ENCODE measurements at regions not wholly inside any gene's neighbourhood (a gene's known extent, or its start where the extent isn't known, plus 50 kb on each side); places are given as distances from the start of the nearest gene placed in this dataset.

- 90% methylated on average over 2 of the region's 2 CpGs for WGBS (ENCODE audit: low lambda C conversion rate, missing lambda C conversion rate)
- TF ChIP-seq CTCF (IDR thresholded peaks at IDR 0.05; ENCODE audit: poor library complexity), result no peak
- no peak for TF ChIP-seq EZH2 (IDR thresholded peaks at IDR 0.05; ENCODE audit: borderline replicate concordance)
- TF ChIP-seq EZH2phosphoT487 (IDR thresholded peaks at IDR 0.05; ENCODE audit: low read depth, severe bottlenecking, unreplicated experiment), result no peak
Observed at GRCh38 chr12:29943683-29944082, 159.9 kb upstream of the TMTC1 start.

GRCh38 chr12:29940811-29941210 is 157.1 kb upstream of the TMTC1 start:
- H3K9me2 ChIP-seq (replicated peaks; ENCODE audit: insufficient read depth), result no peaks in the 10 kb centered on the region
- TF ChIP-seq EZH2phosphoT487 (IDR thresholded peaks at IDR 0.05; ENCODE audit: low read depth, severe bottlenecking, unreplicated experiment) (no peak), EZH2 (IDR thresholded peaks at IDR 0.05; ENCODE audit: borderline replicate concordance) (no peak), CTCF (IDR thresholded peaks at IDR 0.05; ENCODE audit: poor library complexity) (no peak)
- H3K79me2 ChIP-seq, result no peaks in the 10 kb centered on the region
- peaks cover 3% of the 10 kb centered on the region for H3K9me3 ChIP-seq (ENCODE audit: low read depth)
- no peaks in the 10 kb centered on the region for H3K27me3 ChIP-seq
- no peaks in the 10 kb centered on the region for H3K4me1 ChIP-seq (ENCODE audit: insufficient read depth)
- H4K20me1 ChIP-seq (ENCODE audit: insufficient read depth, poor library complexity, severe bottlenecking), result no peaks in the 10 kb centered on the region
- H3K27ac ChIP-seq, result no peak overlapping the region
- no peak for DNase-seq (ENCODE audit: low spot score)
- H3K4me3 ChIP-seq, result no peak overlapping the region
- no peak overlapping the region for H2AFZ ChIP-seq
- H3K4me2 ChIP-seq, result no peak overlapping the region
- no peaks in the 10 kb centered on the region for H3K36me3 ChIP-seq (replicated peaks; ENCODE audit: insufficient read depth, low read depth)

More at GRCh38 chr12:29943683-29944082, 159.9 kb upstream of the TMTC1 start:
- H3K27me3 ChIP-seq, result no peaks in the 10 kb centered on the region
- peaks cover 3% of the 10 kb centered on the region for H3K9me3 ChIP-seq (ENCODE audit: low read depth)
- H3K36me3 ChIP-seq (replicated peaks; ENCODE audit: insufficient read depth, low read depth), result no peaks in the 10 kb centered on the region
- H3K4me1 ChIP-seq (ENCODE audit: insufficient read depth), result no peaks in the 10 kb centered on the region
- no peaks in the 10 kb centered on the region for H3K79me2 ChIP-seq
- H3K27ac ChIP-seq, result no peak overlapping the region
- no peak overlapping the region for H2AFZ ChIP-seq
- H4K20me1 ChIP-seq (ENCODE audit: insufficient read depth, poor library complexity, severe bottlenecking), result no peaks in the 10 kb centered on the region
- H3K4me3 ChIP-seq, result no peak overlapping the region
- no peaks in the 10 kb centered on the region for H3K9me2 ChIP-seq (replicated peaks; ENCODE audit: insufficient read depth)
- DNase-seq (ENCODE audit: low spot score), result no peak
- H3K4me2 ChIP-seq, result no peak overlapping the region

GRCh38 chr12:29930503-29930902 is 146.8 kb upstream of the TMTC1 start:
- no peak overlapping the region for H2AFZ ChIP-seq
- no peaks in the 10 kb centered on the region for H3K9me3 ChIP-seq (ENCODE audit: low read depth)
- no peak for TF ChIP-seq CTCF (IDR thresholded peaks at IDR 0.05; ENCODE audit: poor library complexity)
- no peak for TF ChIP-seq EZH2 (IDR thresholded peaks at IDR 0.05; ENCODE audit: borderline replicate concordance)
- TF ChIP-seq EZH2phosphoT487 (IDR thresholded peaks at IDR 0.05; ENCODE audit: low read depth, severe bottlenecking, unreplicated experiment), result no peak
- H3K79me2 ChIP-seq, result no peaks in the 10 kb centered on the region
- peaks cover 3% of the 10 kb centered on the region for H3K4me1 ChIP-seq (ENCODE audit: insufficient read depth)
- DNase-seq (ENCODE audit: low spot score), result no peak
- H4K20me1 ChIP-seq (ENCODE audit: insufficient read depth, poor library complexity, severe bottlenecking), result no peaks in the 10 kb centered on the region
- no peaks in the 10 kb centered on the region for H3K36me3 ChIP-seq (replicated peaks; ENCODE audit: insufficient read depth, low read depth)
- no peak overlapping the region for H3K27ac ChIP-seq
- no peak overlapping the region for H3K4me2 ChIP-seq
- H3K27me3 ChIP-seq, result no peaks in the 10 kb centered on the region
- no peak overlapping the region for H3K4me3 ChIP-seq
- no peaks in the 10 kb centered on the region for H3K9me2 ChIP-seq (replicated peaks; ENCODE audit: insufficient read depth)

GRCh38 chr12:29929295-29929694 is 145.6 kb upstream of the TMTC1 start:
- Histone ChIP-seq H2AFZ (no peak overlapping the region), H4K20me1 (ENCODE audit: insufficient read depth, poor library complexity, severe bottlenecking) (no peaks in the 10 kb centered on the region), H3K9me3 (ENCODE audit: low read depth) (no peaks in the 10 kb centered on the region), H3K27ac (no peak overlapping the region), H3K4me3 (no peak overlapping the region), H3K4me2 (no peak overlapping the region), H3K27me3 (no peaks in the 10 kb centered on the region), H3K79me2 (no peaks in the 10 kb centered on the region), H3K9me2 (replicated peaks; ENCODE audit: insufficient read depth) (no peaks in the 10 kb centered on the region), H3K36me3 (replicated peaks; ENCODE audit: insufficient read depth, low read depth) (no peaks in the 10 kb centered on the region), H3K4me1 (ENCODE audit: insufficient read depth) (peaks cover 3% of the 10 kb centered on the region)
- DNase-seq (ENCODE audit: low spot score), result no peak
- no peak for TF ChIP-seq CTCF (IDR thresholded peaks at IDR 0.05; ENCODE audit: poor library complexity)
- TF ChIP-seq EZH2phosphoT487 (IDR thresholded peaks at IDR 0.05; ENCODE audit: low read depth, severe bottlenecking, unreplicated experiment), result no peak
- no peak for TF ChIP-seq EZH2 (IDR thresholded peaks at IDR 0.05; ENCODE audit: borderline replicate concordance)
- 68% methylated on average over 2 of the region's 2 CpGs for WGBS (ENCODE audit: low lambda C conversion rate, missing lambda C conversion rate)
